AG04450 (cell line): ENCODE measurements at regions not wholly inside any gene's neighbourhood (a gene's known extent, or its start where the extent isn't known, plus 50 kb on each side); places are given as distances from the start of the nearest gene placed in this dataset.
"Not testable (repeated sequence)": the region's sequence is repeated elsewhere in the genome, so short reads cannot be mapped to it uniquely, and the experiment has no call there.

Experiments used
- CTCF ChIA-PET: fragments of 300-600, 350-600 bp; formaldehyde crosslinking; extraction: SDS; loops from one replicate; lab custom pipeline; 2022; ENCODE audit warnings: antibody characterized with exemption, inconsistent platforms; lab: Charles Lee
- POLR2A ChIA-PET: fragments of 350-600 bp; formaldehyde crosslinking; extraction: SDS; loops from one replicate; lab custom pipeline; 2021; ENCODE audit warnings: antibody characterized with exemption, inconsistent platforms; lab: Yijun Ruan, JAX
- DNase-seq: peaks from one replicate; pipeline ENCODE4 v3.0.0-alpha.2; 2011; ENCODE audit warnings: low read depth, low spot score
- H3K27ac ChIP-seq: one replicate; pipeline ENCODE4 v1.5.1; 2012; ENCODE audit warnings: low read depth, low read length, control low read depth
- H3K27me3 ChIP-seq: one replicate; pipeline ENCODE4 v1.6.0; 2012; ENCODE audit warnings: low read length; ENCODE audit not compliant: control insufficient read depth, insufficient read depth
- H3K4me3 ChIP-seq: 2 replicates; pipeline ENCODE4 v1.5.1; 2011; ENCODE audit warnings: mild to moderate bottlenecking, low read depth, low read length, control low read depth
- H3K9me3 ChIP-seq: 2 replicates; pipeline ENCODE4 v1.5.1; 2012; ENCODE audit warnings: low read length; ENCODE audit not compliant: control insufficient read depth, insufficient read depth
- TF ChIP-seq, protein P1 (sequence below): IDR thresholded peaks from 2 replicates; pipeline ENCODE4 v1.5.1; 2011; ENCODE audit warnings: low read depth, low read length, control low read depth, inconsistent platforms

DNA sequence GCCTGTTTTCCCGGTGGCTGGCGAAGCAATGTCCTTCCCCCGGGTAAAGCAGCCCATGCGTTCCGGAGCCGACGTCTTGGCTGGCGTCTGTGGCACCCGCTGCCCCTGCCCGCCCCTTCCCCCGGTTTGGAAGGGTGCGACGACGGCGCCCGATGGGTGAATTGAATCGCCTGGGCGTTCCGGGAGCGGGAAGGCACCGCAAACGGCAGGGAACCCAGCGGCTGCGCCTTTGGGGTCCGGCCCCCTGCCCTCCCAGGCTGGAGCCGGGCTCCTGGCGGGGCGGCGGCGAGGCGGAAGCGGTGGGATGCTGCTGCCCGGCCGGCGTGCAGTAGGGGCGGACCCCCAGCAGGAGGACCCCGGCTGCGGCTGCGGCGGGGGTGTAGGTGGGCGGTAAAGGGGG, 123.6 kb upstream of the RHOU start:
- H3K4me3 ChIP-seq, CTCF ChIA-PET: not testable (repeated sequence)

GRCh38 chr1:228622002-228622716, 113.1 kb upstream of the RHOU start:
- POLR2A ChIA-PET, H3K27me3 ChIP-seq, H3K9me3 ChIP-seq, CTCF ChIA-PET, H3K27ac ChIP-seq, DNase-seq, H3K4me3 ChIP-seq: not testable (repeated sequence)

More for the DNA sequence above, 123.6 kb upstream of the RHOU start:
- DNase-seq, H3K27ac ChIP-seq, POLR2A ChIA-PET, H3K27me3 ChIP-seq, H3K9me3 ChIP-seq: not testable (repeated sequence)

DNA sequence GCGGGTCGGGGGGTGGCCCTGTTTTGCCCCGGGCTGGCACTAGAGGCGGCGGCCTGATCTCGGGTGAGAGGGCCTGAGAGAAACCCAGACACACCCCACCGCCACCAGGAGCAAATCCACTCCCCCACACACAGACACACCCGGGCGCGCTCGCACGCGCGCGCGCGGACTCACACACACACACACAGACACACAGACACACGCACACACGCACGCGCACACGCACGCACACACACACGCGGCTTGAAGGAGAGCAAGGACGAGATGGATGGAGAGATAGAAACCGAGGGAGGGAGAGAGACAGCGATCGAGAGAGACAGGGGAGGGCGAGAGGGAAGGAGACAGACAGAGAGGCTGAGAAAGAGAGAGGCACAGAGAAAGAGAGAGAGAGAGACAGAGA, 108.8 kb upstream of the RHOU start:
- DNase-seq, CTCF ChIA-PET, POLR2A ChIA-PET, H3K27me3 ChIP-seq, H3K9me3 ChIP-seq, H3K27ac ChIP-seq, H3K4me3 ChIP-seq: not testable (repeated sequence)

DNA sequence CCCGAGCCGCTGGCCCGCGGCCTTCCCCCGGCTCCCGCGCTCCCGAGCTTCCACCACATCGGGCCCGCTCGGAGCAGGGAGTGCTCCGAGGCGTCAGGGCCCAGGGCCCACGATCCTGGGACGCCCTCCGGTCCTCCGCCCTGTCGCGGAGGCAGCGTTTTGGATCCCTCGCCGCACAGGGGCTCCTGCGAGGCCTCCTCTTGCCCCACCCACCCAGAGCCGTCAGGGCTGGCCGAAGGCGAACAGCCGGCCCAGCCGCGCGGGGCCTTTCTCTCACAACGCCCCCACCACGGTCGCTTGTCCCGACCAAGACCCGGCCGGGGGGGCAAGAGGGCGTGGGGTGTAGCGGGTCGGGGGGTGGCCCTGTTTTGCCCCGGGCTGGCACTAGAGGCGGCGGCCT, 102.4 kb upstream of the RHOU start:
- H3K27me3 ChIP-seq, H3K27ac ChIP-seq, DNase-seq, H3K4me3 ChIP-seq, POLR2A ChIA-PET, H3K9me3 ChIP-seq, CTCF ChIA-PET: not testable (repeated sequence)

DNA sequence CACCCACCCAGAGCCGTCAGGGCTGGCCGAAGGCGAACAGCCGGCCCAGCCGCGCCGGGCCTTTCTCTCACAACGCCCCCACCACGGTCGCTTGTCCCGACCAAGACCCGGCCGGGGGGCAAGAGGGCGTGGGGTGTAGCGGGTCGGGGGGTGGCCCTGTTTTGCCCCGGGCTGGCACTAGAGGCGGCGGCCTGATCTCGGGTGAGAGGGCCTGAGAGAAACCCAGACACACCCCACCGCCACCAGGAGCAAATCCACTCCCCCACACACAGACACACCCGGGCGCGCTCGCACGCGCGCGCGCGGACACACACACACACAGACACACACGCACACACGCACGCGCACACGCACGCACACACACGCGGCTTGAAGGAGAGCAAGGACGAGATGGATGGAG, 100.0 kb upstream of the RHOU start:
- H3K4me3 ChIP-seq, H3K27ac ChIP-seq, POLR2A ChIA-PET, H3K27me3 ChIP-seq, CTCF ChIA-PET, DNase-seq, H3K9me3 ChIP-seq: not testable (repeated sequence)

GRCh38 chr1:228637529-228637928, 97.8 kb upstream of the RHOU start:
- POLR2A ChIA-PET, H3K27ac ChIP-seq, CTCF ChIA-PET, H3K4me3 ChIP-seq, H3K9me3 ChIP-seq, DNase-seq, H3K27me3 ChIP-seq: not testable (repeated sequence)

- H3K9me3 ChIP-seq, result peaks cover 14% of the 10 kb centered on the region; the same call in 1 of the 2 replicates
- H3K27me3 ChIP-seq, result peaks cover 38% of the 10 kb centered on the region
- CTCF ChIA-PET, result no interaction called here
- POLR2A ChIA-PET, result no interaction called here
- no peak overlapping the region for H3K27ac ChIP-seq
- TF ChIP-seq, protein P1, sequence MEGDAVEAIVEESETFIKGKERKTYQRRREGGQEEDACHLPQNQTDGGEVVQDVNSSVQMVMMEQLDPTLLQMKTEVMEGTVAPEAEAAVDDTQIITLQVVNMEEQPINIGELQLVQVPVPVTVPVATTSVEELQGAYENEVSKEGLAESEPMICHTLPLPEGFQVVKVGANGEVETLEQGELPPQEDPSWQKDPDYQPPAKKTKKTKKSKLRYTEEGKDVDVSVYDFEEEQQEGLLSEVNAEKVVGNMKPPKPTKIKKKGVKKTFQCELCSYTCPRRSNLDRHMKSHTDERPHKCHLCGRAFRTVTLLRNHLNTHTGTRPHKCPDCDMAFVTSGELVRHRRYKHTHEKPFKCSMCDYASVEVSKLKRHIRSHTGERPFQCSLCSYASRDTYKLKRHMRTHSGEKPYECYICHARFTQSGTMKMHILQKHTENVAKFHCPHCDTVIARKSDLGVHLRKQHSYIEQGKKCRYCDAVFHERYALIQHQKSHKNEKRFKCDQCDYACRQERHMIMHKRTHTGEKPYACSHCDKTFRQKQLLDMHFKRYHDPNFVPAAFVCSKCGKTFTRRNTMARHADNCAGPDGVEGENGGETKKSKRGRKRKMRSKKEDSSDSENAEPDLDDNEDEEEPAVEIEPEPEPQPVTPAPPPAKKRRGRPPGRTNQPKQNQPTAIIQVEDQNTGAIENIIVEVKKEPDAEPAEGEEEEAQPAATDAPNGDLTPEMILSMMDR, result no peak
- peak overlapping the region; percentile 60 for H3K4me3 ChIP-seq
- DNase-seq, result no peak
Observed at GRCh38 chr1:228646717-228647522, 88.4 kb upstream of the RHOU start.
